GM19468 (cell line): ENCODE measurements at regions not wholly inside any gene's neighbourhood (a gene's known extent, or its start where the extent isn't known, plus 50 kb on each side); places are given as distances from the start of the nearest gene placed in this dataset.
A peak's percentile ranks its signal among the peaks of the same experiment; 100 is the strongest.

Source experiments
- ATAC-seq: cut with Tn5 transposase; IDR thresholded peaks from one replicate; pipeline ENCODE4 v1.9.1; 2021; ENCODE audit warnings: mild to moderate bottlenecking, moderate library complexity, moderate number of reproducible peaks; ENCODE audit not compliant: unreplicated experiment; ENCODE audit errors: extremely low read depth

- ATAC-seq: no peak
Measured at GRCh38 chr2:221068123-221068522, 504.0 kb downstream of the EPHA4 start.

GRCh38 chr2:221070106-221070505 is 502.0 kb downstream of the EPHA4 start:
- ATAC-seq: no peak

- no peak for ATAC-seq
Measured at GRCh38 chr2:221073326-221074049, 498.6 kb downstream of the EPHA4 start.

- no peak for ATAC-seq
Measured at GRCh38 chr2:221074238-221074637, 497.9 kb downstream of the EPHA4 start.

GRCh38 chr2:221075203-221075602 is 496.9 kb downstream of the EPHA4 start:
- ATAC-seq: no peak

- ATAC-seq: no peak
Measured at GRCh38 chr2:221077251-221077650, 494.9 kb downstream of the EPHA4 start.

- no peak for ATAC-seq
Measured at GRCh38 chr2:221077799-221078198, 494.3 kb downstream of the EPHA4 start.

- no peak for ATAC-seq
Measured at GRCh38 chr2:221085341-221085900, 486.7 kb downstream of the EPHA4 start.

GRCh38 chr2:221085936-221086335 is 486.2 kb downstream of the EPHA4 start:
- no peak for ATAC-seq

- no peak for ATAC-seq
Measured at GRCh38 chr2:221087779-221088178, 484.3 kb downstream of the EPHA4 start.

GRCh38 chr2:221088506-221088905 is 483.6 kb downstream of the EPHA4 start:
- no peak for ATAC-seq

GRCh38 chr2:221095356-221095755 is 476.7 kb downstream of the EPHA4 start:
- ATAC-seq: no peak

GRCh38 chr2:221096706-221097567 is 475.2 kb downstream of the EPHA4 start:
- no peak for ATAC-seq

GRCh38 chr2:221097568-221097915 is 474.6 kb downstream of the EPHA4 start:
- ATAC-seq: no peak

GRCh38 chr2:221097949-221098348 is 474.2 kb downstream of the EPHA4 start:
- ATAC-seq: no peak

- ATAC-seq: no peak
Measured at GRCh38 chr2:221100467-221101089, 471.5 kb downstream of the EPHA4 start.

GRCh38 chr2:221102896-221103688 is 469.0 kb downstream of the EPHA4 start:
- ATAC-seq: peak; percentile 59

GRCh38 chr2:221103930-221104329 is 468.2 kb downstream of the EPHA4 start:
- no peak for ATAC-seq

GRCh38 chr2:221104361-221104811 is 467.7 kb downstream of the EPHA4 start:
- ATAC-seq: peak; percentile 30

GRCh38 chr2:221106241-221106640 is 465.9 kb downstream of the EPHA4 start:
- no peak for ATAC-seq
